Keratinocyte (primary cell): ENCODE measurements at regions not wholly inside any gene's neighbourhood (a gene's known extent, or its start where the extent isn't known, plus 50 kb on each side); places are given as distances from the start of the nearest gene placed in this dataset.

Experiments used
- DNase-seq: peaks from one replicate; pipeline ENCODE4 v3.0.0-alpha.2; 2011; ENCODE audit warnings: low read depth, missing footprints, low spot score
- FAIRE-seq: peaks from 2 replicates; lab custom pipeline; 2011; peaks lifted over from hg19 to GRCh38; lab: Jason Lieb, UNC
- H2AFZ ChIP-seq: 2 replicates; pipeline ENCODE4 v1.6.0; 2012; ENCODE audit warnings: low read length, control low read depth, inconsistent platforms; ENCODE audit not compliant: control insufficient read depth
- H3K27ac ChIP-seq: 2 replicates; pipeline ENCODE4 v1.5.1; 2011; ENCODE audit warnings: low read length; ENCODE audit not compliant: control insufficient read depth, insufficient read depth
- H3K27me3 ChIP-seq: 3 replicates; pipeline ENCODE4 v1.6.0; 2011; ENCODE audit warnings: low read length; ENCODE audit not compliant: control insufficient read depth, insufficient read depth; ENCODE audit errors: extremely low read depth
- H3K36me3 ChIP-seq, 2 experiments: 2 replicates in 1 of 2; 3 replicates in 1 of 2; pipeline ENCODE4 v1.5.1; 2011; ENCODE audit warnings: low read length in 2 of 2, mild to moderate bottlenecking in 1 of 2; ENCODE audit not compliant: control insufficient read depth in 2 of 2, insufficient read depth in 2 of 2; ENCODE audit errors: extremely low read depth in 1 of 2
- H3K4me1 ChIP-seq: 3 replicates; pipeline ENCODE4 v1.5.1; 2011; ENCODE audit warnings: low read length; ENCODE audit not compliant: control insufficient read depth, insufficient read depth; ENCODE audit errors: extremely low read depth
- H3K4me2 ChIP-seq: 3 replicates; pipeline ENCODE4 v1.6.0; 2011; ENCODE audit warnings: low read depth, low read length; ENCODE audit not compliant: control insufficient read depth, insufficient read depth; ENCODE audit errors: extremely low read depth
- H3K4me3 ChIP-seq, 3 experiments: fragments of 200-600 bp in 1 of 3; sonication (generic) in 1 of 3; 2 replicates in 2 of 3; 3 replicates in 1 of 3; pipeline ENCODE4 v1.5.1; 2011 to 2016; ENCODE audit warnings: low read length in 3 of 3, mild to moderate bottlenecking in 3 of 3, control low read depth in 2 of 3, inconsistent platforms in 1 of 3, low read depth in 1 of 3, mixed read lengths in 1 of 3, mixed run types in 1 of 3, moderate library complexity in 1 of 3; ENCODE audit not compliant: control insufficient read depth in 2 of 3, insufficient read depth in 2 of 3; ENCODE audit errors: extremely low read depth in 1 of 3
- H3K79me2 ChIP-seq: 2 replicates; pipeline ENCODE4 v1.6.0; 2012; ENCODE audit warnings: low read length; ENCODE audit not compliant: control insufficient read depth, insufficient read depth
- H3K9ac ChIP-seq: 3 replicates; pipeline ENCODE4 v1.6.0; 2011; ENCODE audit warnings: low read length; ENCODE audit not compliant: control insufficient read depth, insufficient read depth; ENCODE audit errors: extremely low read depth
- H3K9me1 ChIP-seq: 3 replicates; pipeline ENCODE4 v1.6.0; 2011; ENCODE audit warnings: low read length; ENCODE audit not compliant: control insufficient read depth, insufficient read depth; ENCODE audit errors: extremely low read depth
- H3K9me3 ChIP-seq: 2 replicates; pipeline ENCODE4 v1.5.1; 2012; ENCODE audit warnings: low read depth, low read length; ENCODE audit not compliant: control insufficient read depth
- H4K20me1 ChIP-seq: 3 replicates; pipeline ENCODE4 v1.6.0; 2011; ENCODE audit warnings: low read length; ENCODE audit not compliant: control insufficient read depth, insufficient read depth; ENCODE audit errors: extremely low read depth
- CTCF ChIP-seq, 3 experiments: IDR thresholded peaks in 1 of 3; conservative IDR thresholded peaks in 1 of 3; optimal IDR thresholded peaks in 1 of 3; 2 replicates in 2 of 3; 3 replicates in 1 of 3; pipeline versions ENCODE3 to v1.5.1; 2011; ENCODE audit warnings: low read length in 3 of 3, mild to moderate bottlenecking in 3 of 3, moderate library complexity in 2 of 3, control low read depth in 1 of 3, inconsistent platforms in 1 of 3; ENCODE audit not compliant: insufficient read depth in 2 of 3; ENCODE audit errors: extremely low read depth in 1 of 3
- EZH2 ChIP-seq: IDR thresholded peaks from one replicate; pipeline ENCODE4 v1.6.1; 2012; ENCODE audit warnings: inconsistent platforms, mild to moderate bottlenecking, low read length, moderate library complexity
- dilution Hi-C: fragments of 300-500 bp; cut with MboI; formaldehyde crosslinking; loops from one replicate; pipeline ENCODE4 v1.7.0; 2020; ENCODE audit warnings: low sequenced_read_pairs; ENCODE audit not compliant: extremely low pct_ligation_motif_present

GRCh38 chr12:9271875-9272274 is 63.7 kb upstream of the PZP start:
- FAIRE-seq: peak; percentile 55
- dilution Hi-C loops: loop anchor here (25.0 kb wide), 1 partner anchor 110 kb away; no protein-coding TSS in a partner anchor

GRCh38 chr12:9264546-9264945 is 56.4 kb upstream of the PZP start:
- Histone ChIP-seq H3K9me3 (no peaks in the 10 kb centered on the region), H3K9ac (no peak overlapping the region), H3K27me3 (no peaks in the 10 kb centered on the region), H3K4me3 (no peak overlapping the region), H3K4me2 (no peak overlapping the region), H4K20me1 (no peaks in the 10 kb centered on the region), H3K79me2 (no peaks in the 10 kb centered on the region), H3K9me1 (no peaks in the 10 kb centered on the region), H3K27ac (no peak overlapping the region), H3K36me3 (no peaks in the 10 kb centered on the region), H3K4me1 (no peaks in the 10 kb centered on the region), H2AFZ (no peak overlapping the region)
- DNase-seq (no peak), FAIRE-seq (no peak)
- TF ChIP-seq EZH2 (no peak), CTCF (optimal IDR thresholded peaks at IDR 0.05 in 1 of 3, IDR thresholded peaks at IDR 0.05 in 1 of 3, conservative IDR thresholded peaks at IDR 0.05 in 1 of 3; ENCODE audit: extremely low read depth in 1 of 3, insufficient read depth in 2 of 3, low read length in 3 of 3) (no peak)
- dilution Hi-C loops: loop anchor here (25.0 kb wide), 1 partner anchor 102 kb away; no protein-coding TSS in a partner anchor

More at GRCh38 chr12:9271875-9272274, 63.7 kb upstream of the PZP start:
- Histone ChIP-seq H3K4me1 (peaks cover 6% of the 10 kb centered on the region), H3K27ac (no peak overlapping the region), H2AFZ (no peak overlapping the region), H3K27me3 (no peaks in the 10 kb centered on the region), H3K79me2 (no peaks in the 10 kb centered on the region), H3K9ac (no peak overlapping the region), H3K9me3 (no peaks in the 10 kb centered on the region), H4K20me1 (no peaks in the 10 kb centered on the region), H3K9me1 (no peaks in the 10 kb centered on the region), H3K36me3 (no peaks in the 10 kb centered on the region), H3K4me2 (no peak overlapping the region), H3K4me3 (no peak overlapping the region)
- no peak for DNase-seq
- TF ChIP-seq CTCF (optimal IDR thresholded peaks at IDR 0.05 in 1 of 3, IDR thresholded peaks at IDR 0.05 in 1 of 3, conservative IDR thresholded peaks at IDR 0.05 in 1 of 3; ENCODE audit: extremely low read depth in 1 of 3, insufficient read depth in 2 of 3, low read length in 3 of 3) (no peak), EZH2 (no peak)
